Sigmoid colon (tissue), 4 donors: ENCODE measurements at regions not wholly inside any gene's neighbourhood (a gene's known extent, or its start where the extent isn't known, plus 50 kb on each side); places are given as distances from the start of the nearest gene placed in this dataset.

Experiments
- CTCF ChIP-seq, 4 experiments: fragments of 450-650 bp in 3 of 4; fragments of 200-600 bp in 1 of 4; IDR thresholded peaks; one replicate each; pipeline ENCODE4 v1.5.1; 2016 to 2019; ENCODE audit warnings: antibody characterized with exemption in 4 of 4, mild to moderate bottlenecking in 3 of 4, moderate library complexity in 2 of 4
- EP300 ChIP-seq, 4 donors: sonication (generic); formaldehyde crosslinking; IDR thresholded peaks; one replicate each; pipeline ENCODE4 v1.6.1; 2017; ENCODE audit warnings: antibody characterized with exemption in 4 of 4
- POLR2A ChIP-seq, 2 donors: fragments of 450-650 bp; IDR thresholded peaks; one replicate each; pipeline ENCODE4 v1.6.1; 2016; ENCODE audit warnings: antibody characterized with exemption in 2 of 2, mild to moderate bottlenecking in 2 of 2, moderate library complexity in 2 of 2

DNA sequence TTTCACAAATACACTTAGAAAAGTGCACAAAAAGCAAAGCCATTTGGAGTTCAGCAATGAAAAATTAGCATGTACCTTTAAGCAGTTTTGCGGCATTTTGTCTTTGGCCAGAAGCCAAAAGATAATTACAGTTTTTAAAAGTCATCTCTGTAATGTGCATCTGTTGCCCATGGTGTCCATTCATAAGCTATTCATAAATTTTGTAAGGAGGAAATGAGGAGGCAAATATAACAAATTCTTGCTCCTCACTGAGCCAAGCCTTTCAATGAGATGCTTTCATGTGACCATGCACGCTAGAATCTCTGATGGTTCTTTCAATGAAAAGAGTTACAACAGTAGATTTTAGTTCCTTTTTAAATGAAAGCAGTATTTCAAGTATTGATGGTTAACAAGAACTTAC lies 247.1 kb upstream of the MON1B start:
- TF ChIP-seq CTCF (IDR thresholded peaks at IDR 0.05) (no peak), EP300 (IDR thresholded peaks at IDR 0.05) (no peak), POLR2A (IDR thresholded peaks at IDR 0.05) (no peak)
